ENCODE measurements at regions not wholly inside any gene's neighbourhood (a gene's known extent, or its start where the extent isn't known, plus 50 kb on each side); places are given as distances from the start of the nearest gene placed in this dataset.

DNA sequence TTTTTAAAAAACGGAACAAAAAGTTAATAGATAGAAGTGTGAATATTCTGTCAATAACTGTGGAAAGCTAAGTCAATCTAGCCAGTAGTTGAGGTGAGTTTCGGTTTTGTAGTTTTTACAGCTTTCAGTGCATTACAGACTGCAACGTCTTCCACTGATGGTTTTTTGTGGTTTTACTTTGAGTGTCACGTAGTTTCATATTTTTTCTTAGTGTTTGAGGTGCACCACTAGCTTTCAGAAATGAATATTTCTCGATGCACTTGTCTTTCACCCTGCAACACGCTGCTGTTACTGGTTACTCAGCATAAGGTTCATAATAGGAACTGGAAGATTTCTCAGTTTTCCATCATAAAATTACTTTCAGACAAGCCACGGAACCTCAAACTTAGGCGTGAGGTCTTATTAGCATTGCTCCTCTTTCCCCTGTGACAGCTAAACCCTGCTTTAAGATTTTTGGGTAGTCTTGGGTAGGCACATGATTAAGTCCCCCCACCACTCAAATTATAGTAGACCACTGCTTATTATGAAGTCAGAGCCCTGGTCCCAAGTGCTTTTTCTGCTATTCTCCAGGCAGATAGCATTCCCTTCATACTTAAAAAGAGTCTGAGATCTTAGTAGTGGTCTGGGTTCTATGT, 1412.7 kb downstream of the KCNT2 start:
- TF ChIP-seq, protein P1, sequence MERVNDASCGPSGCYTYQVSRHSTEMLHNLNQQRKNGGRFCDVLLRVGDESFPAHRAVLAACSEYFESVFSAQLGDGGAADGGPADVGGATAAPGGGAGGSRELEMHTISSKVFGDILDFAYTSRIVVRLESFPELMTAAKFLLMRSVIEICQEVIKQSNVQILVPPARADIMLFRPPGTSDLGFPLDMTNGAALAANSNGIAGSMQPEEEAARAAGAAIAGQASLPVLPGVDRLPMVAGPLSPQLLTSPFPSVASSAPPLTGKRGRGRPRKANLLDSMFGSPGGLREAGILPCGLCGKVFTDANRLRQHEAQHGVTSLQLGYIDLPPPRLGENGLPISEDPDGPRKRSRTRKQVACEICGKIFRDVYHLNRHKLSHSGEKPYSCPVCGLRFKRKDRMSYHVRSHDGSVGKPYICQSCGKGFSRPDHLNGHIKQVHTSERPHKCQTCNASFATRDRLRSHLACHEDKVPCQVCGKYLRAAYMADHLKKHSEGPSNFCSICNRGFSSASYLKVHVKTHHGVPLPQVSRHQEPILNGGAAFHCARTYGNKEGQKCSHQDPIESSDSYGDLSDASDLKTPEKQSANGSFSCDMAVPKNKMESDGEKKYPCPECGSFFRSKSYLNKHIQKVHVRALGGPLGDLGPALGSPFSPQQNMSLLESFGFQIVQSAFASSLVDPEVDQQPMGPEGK (CRISPR knock-in tag; IDR thresholded peaks at IDR 0.05; ENCODE audit: borderline replicate concordance) = no peak
- no peak for TF ChIP-seq ZFP30 (CRISPR knock-in tag; IDR thresholded peaks at IDR 0.05)
- TF ChIP-seq, protein P2, sequence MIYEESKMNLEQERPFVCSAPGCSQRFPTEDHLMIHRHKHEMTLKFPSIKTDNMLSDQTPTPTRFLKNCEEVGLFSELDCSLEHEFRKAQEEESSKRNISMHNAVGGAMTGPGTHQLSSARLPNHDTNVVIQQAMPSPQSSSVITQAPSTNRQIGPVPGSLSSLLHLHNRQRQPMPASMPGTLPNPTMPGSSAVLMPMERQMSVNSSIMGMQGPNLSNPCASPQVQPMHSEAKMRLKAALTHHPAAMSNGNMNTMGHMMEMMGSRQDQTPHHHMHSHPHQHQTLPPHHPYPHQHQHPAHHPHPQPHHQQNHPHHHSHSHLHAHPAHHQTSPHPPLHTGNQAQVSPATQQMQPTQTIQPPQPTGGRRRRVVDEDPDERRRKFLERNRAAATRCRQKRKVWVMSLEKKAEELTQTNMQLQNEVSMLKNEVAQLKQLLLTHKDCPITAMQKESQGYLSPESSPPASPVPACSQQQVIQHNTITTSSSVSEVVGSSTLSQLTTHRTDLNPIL (CRISPR knock-in tag; IDR thresholded peaks at IDR 0.05; ENCODE audit: low read depth) = no peak
- TF ChIP-seq, protein P3, sequence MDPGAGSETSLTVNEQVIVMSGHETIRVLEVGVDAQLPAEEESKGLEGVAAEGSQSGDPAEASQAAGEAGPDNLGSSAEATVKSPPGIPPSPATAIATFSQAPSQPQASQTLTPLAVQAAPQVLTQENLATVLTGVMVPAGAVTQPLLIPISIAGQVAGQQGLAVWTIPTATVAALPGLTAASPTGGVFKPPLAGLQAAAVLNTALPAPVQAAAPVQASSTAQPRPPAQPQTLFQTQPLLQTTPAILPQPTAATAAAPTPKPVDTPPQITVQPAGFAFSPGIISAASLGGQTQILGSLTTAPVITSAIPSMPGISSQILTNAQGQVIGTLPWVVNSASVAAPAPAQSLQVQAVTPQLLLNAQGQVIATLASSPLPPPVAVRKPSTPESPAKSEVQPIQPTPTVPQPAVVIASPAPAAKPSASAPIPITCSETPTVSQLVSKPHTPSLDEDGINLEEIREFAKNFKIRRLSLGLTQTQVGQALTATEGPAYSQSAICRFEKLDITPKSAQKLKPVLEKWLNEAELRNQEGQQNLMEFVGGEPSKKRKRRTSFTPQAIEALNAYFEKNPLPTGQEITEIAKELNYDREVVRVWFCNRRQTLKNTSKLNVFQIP (CRISPR knock-in tag; IDR thresholded peaks at IDR 0.05; ENCODE audit: borderline replicate concordance, low read depth) = no peak
- TF ChIP-seq SNAI2 (CRISPR knock-in tag; IDR thresholded peaks at IDR 0.05) = no peak
- no peak for TF ChIP-seq ZC3H10 (CRISPR knock-in tag; IDR thresholded peaks at IDR 0.05)
- TF ChIP-seq, protein P4, sequence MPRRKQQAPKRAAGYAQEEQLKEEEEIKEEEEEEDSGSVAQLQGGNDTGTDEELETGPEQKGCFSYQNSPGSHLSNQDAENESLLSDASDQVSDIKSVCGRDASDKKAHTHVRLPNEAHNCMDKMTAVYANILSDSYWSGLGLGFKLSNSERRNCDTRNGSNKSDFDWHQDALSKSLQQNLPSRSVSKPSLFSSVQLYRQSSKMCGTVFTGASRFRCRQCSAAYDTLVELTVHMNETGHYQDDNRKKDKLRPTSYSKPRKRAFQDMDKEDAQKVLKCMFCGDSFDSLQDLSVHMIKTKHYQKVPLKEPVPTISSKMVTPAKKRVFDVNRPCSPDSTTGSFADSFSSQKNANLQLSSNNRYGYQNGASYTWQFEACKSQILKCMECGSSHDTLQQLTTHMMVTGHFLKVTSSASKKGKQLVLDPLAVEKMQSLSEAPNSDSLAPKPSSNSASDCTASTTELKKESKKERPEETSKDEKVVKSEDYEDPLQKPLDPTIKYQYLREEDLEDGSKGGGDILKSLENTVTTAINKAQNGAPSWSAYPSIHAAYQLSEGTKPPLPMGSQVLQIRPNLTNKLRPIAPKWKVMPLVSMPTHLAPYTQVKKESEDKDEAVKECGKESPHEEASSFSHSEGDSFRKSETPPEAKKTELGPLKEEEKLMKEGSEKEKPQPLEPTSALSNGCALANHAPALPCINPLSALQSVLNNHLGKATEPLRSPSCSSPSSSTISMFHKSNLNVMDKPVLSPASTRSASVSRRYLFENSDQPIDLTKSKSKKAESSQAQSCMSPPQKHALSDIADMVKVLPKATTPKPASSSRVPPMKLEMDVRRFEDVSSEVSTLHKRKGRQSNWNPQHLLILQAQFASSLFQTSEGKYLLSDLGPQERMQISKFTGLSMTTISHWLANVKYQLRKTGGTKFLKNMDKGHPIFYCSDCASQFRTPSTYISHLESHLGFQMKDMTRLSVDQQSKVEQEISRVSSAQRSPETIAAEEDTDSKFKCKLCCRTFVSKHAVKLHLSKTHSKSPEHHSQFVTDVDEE (CRISPR knock-in tag; IDR thresholded peaks at IDR 0.05) = no peak
- TF ChIP-seq ARNTL (CRISPR knock-in tag; IDR thresholded peaks at IDR 0.05; ENCODE audit: borderline replicate concordance, low read depth) = no peak
- no peak for TF ChIP-seq BACH2 (CRISPR knock-in tag; IDR thresholded peaks at IDR 0.05; ENCODE audit: borderline replicate concordance)
